ENCODE measurements at regions not wholly inside any gene's neighbourhood (a gene's known extent, or its start where the extent isn't known, plus 50 kb on each side); places are given as distances from the start of the nearest gene placed in this dataset.

- Mint-ChIP-seq H3K4me3 (no peak overlapping the region), H3K4me1 (no peaks in the 10 kb centered on the region), H3K9me3 (no peaks in the 10 kb centered on the region), H3K27me3 (ENCODE audit: low read depth) (peaks cover 20% of the 10 kb centered on the region), H3K27ac (no peak overlapping the region), H3K36me3 (no peaks in the 10 kb centered on the region)
- TF ChIP-seq CTCF (IDR thresholded peaks at IDR 0.05; ENCODE audit: unreplicated experiment): no peak
- DNase-seq (ENCODE audit: low spot score in 2 of 2, unreplicated experiment in 2 of 2): no peak
Observed at GRCh38 chr4:85246055-85246454, 228.9 kb upstream of the ARHGAP24 start.

- H3K9me3 Mint-ChIP-seq: peaks cover 17% of the 10 kb centered on the region
- H3K4me1 Mint-ChIP-seq: no peaks in the 10 kb centered on the region
- H3K27me3 Mint-ChIP-seq (ENCODE audit: low read depth): peaks cover 15% of the 10 kb centered on the region
- no peak for DNase-seq (ENCODE audit: low spot score in 2 of 2, unreplicated experiment in 2 of 2)
- no peak for TF ChIP-seq CTCF (IDR thresholded peaks at IDR 0.05; ENCODE audit: unreplicated experiment)
- H3K36me3 Mint-ChIP-seq: peaks cover 2% of the 10 kb centered on the region
- no peak overlapping the region for H3K4me3 Mint-ChIP-seq
- no peak overlapping the region for H3K27ac Mint-ChIP-seq
Observed at GRCh38 chr4:85250852-85251251, 224.1 kb upstream of the ARHGAP24 start.

DNA sequence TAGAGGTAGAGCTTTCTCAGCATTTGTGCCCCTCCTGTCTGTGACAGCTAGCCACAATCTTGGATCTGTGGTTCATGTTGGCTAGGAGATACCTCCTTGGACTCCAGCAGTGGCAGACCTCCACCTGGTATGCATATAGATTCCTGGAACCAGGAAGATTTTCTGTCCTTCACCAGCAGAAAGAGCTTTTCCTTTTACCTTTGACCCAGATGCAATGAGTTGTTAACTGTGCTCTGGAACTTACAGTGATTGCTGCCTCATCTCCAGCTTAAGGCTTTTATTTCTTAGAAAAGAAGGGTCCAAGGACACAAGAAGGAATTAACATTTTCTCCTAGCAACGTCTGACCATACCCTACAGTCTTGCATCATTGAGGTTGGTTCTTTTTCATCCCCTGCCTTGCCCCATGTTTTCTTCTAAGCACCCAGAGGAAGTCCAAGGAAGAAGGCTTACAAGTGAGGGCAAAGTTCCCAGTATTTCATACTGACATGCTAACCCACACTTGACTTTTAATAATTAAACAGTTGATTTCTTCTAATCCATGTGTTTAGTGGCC lies 217.1 kb upstream of the ARHGAP24 start:
- Mint-ChIP-seq H3K9me3 (peaks cover 17% of the 10 kb centered on the region), H3K36me3 (peaks cover 2% of the 10 kb centered on the region), H3K4me1 (no peaks in the 10 kb centered on the region), H3K27me3 (ENCODE audit: low read depth) (peaks cover 10% of the 10 kb centered on the region), H3K4me3 (no peak overlapping the region), H3K27ac (no peak overlapping the region)
- TF ChIP-seq CTCF (IDR thresholded peaks at IDR 0.05; ENCODE audit: unreplicated experiment): no peak
- no peak for DNase-seq (ENCODE audit: low spot score in 2 of 2, unreplicated experiment in 2 of 2)

GRCh38 chr4:85260064-85260463 lies 214.9 kb upstream of the ARHGAP24 start:
- no peak for TF ChIP-seq CTCF (IDR thresholded peaks at IDR 0.05; ENCODE audit: unreplicated experiment)
- H3K4me1 Mint-ChIP-seq: no peaks in the 10 kb centered on the region
- no peak for DNase-seq (ENCODE audit: low spot score in 2 of 2, unreplicated experiment in 2 of 2)
- H3K36me3 Mint-ChIP-seq: no peaks in the 10 kb centered on the region
- H3K27me3 Mint-ChIP-seq (ENCODE audit: low read depth): peaks cover 10% of the 10 kb centered on the region
- H3K27ac Mint-ChIP-seq: no peak overlapping the region
- no peaks in the 10 kb centered on the region for H3K9me3 Mint-ChIP-seq
- no peak overlapping the region for H3K4me3 Mint-ChIP-seq

DNA sequence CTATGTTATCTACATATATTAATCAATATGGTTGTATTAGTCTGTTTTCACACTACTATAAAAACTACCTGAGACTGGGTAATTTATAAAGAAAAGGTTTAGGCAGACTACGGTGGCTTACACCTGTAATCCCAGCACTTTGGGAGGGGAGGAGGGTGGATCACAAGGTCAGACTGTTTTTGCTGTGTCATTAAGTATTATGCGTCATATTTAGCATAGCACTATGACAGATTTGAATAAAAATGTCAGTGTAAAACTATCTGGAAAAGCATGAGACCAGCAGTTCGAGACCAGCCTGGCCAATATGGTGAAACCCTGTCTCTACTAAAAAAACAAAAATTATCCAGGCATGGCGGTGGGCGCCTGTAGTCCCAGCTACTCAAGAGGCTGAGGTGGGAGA lies 209.7 kb upstream of the ARHGAP24 start:
- no peaks in the 10 kb centered on the region for H3K9me3 Mint-ChIP-seq
- no peak overlapping the region for H3K27ac Mint-ChIP-seq
- no peaks in the 10 kb centered on the region for H3K36me3 Mint-ChIP-seq
- H3K27me3 Mint-ChIP-seq (ENCODE audit: low read depth): peaks cover 10% of the 10 kb centered on the region
- DNase-seq (ENCODE audit: low spot score in 2 of 2, unreplicated experiment in 2 of 2): no peak
- no peak for TF ChIP-seq CTCF (IDR thresholded peaks at IDR 0.05; ENCODE audit: unreplicated experiment)
- no peak overlapping the region for H3K4me3 Mint-ChIP-seq
- H3K4me1 Mint-ChIP-seq: no peaks in the 10 kb centered on the region

DNA sequence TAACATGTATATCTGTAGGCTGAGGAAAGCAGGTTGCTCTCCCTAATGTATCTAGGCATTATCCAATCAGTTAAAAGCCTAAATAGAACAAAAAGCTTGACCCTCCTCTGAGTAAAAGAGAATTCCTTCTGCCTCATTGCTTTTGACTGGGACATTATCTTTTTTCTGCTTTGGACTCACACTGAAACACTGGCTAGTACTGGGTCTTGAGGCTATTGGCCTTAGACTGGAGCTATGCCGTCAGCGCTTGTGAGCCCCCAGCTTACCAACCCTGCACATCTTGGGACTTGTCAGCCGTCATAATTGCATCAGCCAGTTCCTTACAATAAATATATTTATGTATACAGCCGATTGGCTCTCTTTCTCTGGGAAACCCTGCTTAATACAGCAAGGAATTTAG lies 206.8 kb upstream of the ARHGAP24 start:
- Mint-ChIP-seq H3K36me3 (no peaks in the 10 kb centered on the region), H3K4me1 (no peaks in the 10 kb centered on the region), H3K4me3 (no peak overlapping the region), H3K27ac (no peak overlapping the region), H3K9me3 (peaks cover 13% of the 10 kb centered on the region), H3K27me3 (ENCODE audit: low read depth) (peaks cover 4% of the 10 kb centered on the region)
- no peak for DNase-seq (ENCODE audit: low spot score in 2 of 2, unreplicated experiment in 2 of 2)
- TF ChIP-seq CTCF (IDR thresholded peaks at IDR 0.05; ENCODE audit: unreplicated experiment): no peak
